ENCODE measurements at regions not wholly inside any gene's neighbourhood (a gene's known extent, or its start where the extent isn't known, plus 50 kb on each side); places are given as distances from the start of the nearest gene placed in this dataset.

- TF ChIP-seq CTCF (IDR thresholded peaks at IDR 0.05) (no peak), POLR2A (IDR thresholded peaks at IDR 0.05) (no peak)
Measured at GRCh38 chr7:52669031-52669430, 366.4 kb upstream of the POM121L12 start.

All from right lobe of liver (tissue), 4 donors.